VCaP (cell line): ENCODE measurements at regions not wholly inside any gene's neighbourhood (a gene's known extent, or its start where the extent isn't known, plus 50 kb on each side); places are given as distances from the start of the nearest gene placed in this dataset.

Source experiments
- H3K27ac ChIP-seq: fragments of 450-650 bp; 2 replicates; pipeline ENCODE4 v1.5.1; 2017
- TF ChIP-seq, protein P1 (sequence below): fragments of 450-650 bp; conservative IDR thresholded peaks from 2 replicates; pipeline ENCODE4 v1.5.1; 2017; ENCODE audit warnings: mild to moderate bottlenecking, moderate library complexity

DNA sequence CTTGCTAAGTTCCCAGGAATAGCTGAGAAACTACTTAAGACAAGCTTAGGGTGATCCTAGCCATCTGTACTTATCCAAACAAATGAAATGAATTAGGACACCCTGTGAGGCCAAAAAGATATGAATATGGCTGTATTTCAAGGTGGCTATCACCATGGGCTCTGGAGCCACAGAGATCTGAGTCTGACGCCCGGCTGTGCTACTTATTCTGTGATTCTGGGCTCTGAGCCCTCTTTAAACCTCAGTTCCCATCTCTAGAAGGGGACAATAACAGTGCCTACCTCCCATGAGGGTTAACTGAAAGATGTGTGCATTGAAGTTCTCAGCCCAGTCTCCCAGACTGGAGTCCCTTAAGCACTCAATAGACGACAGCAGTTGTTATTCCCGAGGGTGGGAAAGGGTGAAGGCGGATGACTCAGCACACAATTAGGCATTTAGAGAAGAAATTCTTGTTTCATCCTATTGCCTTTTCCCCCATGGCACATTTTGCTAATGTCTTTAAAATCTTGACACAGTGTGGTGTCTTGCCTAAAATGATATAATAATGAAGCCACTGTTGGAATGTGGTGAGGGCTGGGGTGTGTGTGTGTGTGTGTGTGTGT, 132.5 kb downstream of the ADAMTS15 start:
- H3K27ac ChIP-seq = no peak overlapping the region
- TF ChIP-seq, protein P1, sequence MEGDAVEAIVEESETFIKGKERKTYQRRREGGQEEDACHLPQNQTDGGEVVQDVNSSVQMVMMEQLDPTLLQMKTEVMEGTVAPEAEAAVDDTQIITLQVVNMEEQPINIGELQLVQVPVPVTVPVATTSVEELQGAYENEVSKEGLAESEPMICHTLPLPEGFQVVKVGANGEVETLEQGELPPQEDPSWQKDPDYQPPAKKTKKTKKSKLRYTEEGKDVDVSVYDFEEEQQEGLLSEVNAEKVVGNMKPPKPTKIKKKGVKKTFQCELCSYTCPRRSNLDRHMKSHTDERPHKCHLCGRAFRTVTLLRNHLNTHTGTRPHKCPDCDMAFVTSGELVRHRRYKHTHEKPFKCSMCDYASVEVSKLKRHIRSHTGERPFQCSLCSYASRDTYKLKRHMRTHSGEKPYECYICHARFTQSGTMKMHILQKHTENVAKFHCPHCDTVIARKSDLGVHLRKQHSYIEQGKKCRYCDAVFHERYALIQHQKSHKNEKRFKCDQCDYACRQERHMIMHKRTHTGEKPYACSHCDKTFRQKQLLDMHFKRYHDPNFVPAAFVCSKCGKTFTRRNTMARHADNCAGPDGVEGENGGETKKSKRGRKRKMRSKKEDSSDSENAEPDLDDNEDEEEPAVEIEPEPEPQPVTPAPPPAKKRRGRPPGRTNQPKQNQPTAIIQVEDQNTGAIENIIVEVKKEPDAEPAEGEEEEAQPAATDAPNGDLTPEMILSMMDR = no peak

DNA sequence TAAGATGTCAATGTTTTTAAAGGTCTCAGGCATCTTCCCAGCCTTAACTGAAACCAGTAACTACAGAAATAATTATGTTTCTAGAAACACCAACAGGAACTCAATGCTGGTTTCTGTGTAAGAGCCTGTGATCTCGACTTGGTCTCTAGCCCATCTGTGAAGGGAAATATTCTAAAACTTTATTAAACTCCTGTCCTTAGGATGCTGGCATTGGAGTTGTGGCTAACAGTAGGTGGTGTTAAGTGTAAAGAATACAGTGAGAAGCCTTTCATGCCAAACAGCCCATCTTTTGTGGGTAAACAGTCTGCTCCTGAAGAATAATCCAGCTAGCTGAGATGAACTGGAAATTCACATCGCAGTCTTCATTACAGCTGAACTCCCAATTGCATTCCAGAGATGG, 133.2 kb downstream of the ADAMTS15 start:
- TF ChIP-seq, protein P1 = no peak
- H3K27ac ChIP-seq = no peak overlapping the region

DNA sequence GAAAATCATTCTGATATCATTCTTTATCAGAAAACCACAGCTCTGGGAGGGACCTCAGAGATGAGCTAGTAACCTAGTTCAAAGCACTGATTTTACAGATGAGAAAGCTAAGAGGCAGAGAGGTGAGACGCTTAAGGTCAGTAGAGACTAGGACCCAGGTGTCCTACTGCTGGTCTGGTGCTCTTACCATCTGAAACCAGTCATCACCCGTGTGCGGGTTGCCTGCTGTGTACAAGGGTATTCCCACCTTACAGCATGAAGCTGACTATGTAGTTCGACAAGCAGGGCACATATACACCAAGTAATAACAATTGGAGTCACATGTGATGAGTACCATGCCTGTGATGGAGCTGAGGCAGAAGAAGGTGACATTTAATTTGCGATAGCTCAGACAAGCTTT, 133.7 kb downstream of the ADAMTS15 start:
- H3K27ac ChIP-seq = no peak overlapping the region

DNA sequence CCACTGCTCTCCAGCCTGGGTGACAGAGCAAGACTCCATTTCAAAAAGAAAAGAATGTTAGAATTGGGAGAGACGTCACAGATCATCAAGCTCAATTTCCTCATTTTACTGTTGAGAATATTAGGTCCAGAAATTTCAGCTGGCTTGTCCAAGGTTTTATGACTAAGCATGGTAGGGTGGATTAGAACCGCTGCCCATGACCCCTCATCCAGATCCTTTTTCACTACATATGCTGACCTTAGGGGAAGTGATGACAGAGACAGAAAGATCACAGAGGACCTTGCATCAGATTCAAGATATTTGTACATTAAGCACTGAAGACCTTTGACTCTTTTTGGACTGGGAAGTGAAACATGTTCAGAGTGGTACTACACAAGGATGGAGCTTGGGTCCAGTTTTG, 134.5 kb downstream of the ADAMTS15 start:
- no peak overlapping the region for H3K27ac ChIP-seq
- TF ChIP-seq, protein P1 = no peak

More for the DNA sequence above, 133.7 kb downstream of the ADAMTS15 start:
- TF ChIP-seq, protein P1 = no peak

DNA sequence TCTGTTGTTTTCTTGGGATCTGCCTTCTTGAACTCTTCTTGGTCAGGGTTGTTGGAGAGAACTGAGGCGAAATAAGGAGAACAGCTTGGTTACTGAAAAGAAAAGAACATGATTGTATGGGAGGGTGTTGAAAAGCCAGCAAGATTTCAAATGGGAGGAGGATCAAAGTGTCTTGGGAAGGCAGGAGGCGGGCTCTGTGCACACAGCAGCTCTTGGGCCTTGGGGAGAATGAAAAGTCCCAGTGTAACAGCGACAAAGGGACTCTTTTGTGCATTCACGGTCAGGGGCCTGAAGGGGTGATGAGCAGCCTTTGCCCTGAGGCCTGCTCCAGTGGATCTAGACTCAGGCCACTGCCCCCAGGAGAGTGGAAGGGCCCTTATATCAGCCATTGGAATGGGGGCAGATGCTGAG, 135.4 kb downstream of the ADAMTS15 start:
- no peak overlapping the region for H3K27ac ChIP-seq
- TF ChIP-seq, protein P1 = no peak

DNA sequence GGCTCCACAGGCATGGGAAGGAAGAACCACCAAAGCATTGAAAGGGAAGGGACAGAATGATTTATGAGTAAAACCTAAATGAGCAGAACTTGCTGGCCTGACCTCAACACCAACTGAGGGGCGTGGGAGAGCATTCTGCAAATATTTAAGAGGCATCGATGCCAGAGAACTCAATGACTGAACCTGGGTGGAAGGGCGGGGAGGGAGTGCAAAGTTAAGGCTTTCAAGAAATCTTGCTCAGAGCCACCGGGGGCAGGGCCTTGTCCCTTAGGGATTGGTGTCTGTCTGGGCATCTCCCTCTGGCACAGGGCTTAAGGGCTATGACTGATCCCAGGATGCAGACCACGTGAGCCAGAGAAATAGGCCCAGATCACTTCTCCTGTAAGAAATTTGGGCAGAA, 137.1 kb downstream of the ADAMTS15 start:
- no peak overlapping the region for H3K27ac ChIP-seq
- TF ChIP-seq, protein P1 = no peak

DNA sequence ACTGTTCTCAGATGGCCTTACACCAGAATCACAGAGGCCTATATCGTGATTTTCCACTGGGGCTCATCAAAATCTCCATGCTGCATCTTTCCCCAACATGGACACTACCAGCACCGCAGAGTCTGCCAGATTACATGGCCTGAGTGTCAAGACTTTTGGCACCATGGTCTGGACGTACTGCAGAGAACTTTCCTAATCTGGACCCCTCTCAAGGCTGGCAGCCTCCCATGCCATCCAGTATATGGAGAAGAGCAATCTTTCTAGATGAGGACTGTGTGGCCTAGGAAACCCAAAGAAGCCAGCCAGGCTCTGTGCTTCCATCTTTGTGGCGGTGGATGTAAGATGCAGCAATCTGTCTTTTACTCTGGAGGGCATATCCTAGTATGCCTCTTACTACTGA, 139.2 kb downstream of the ADAMTS15 start:
- no peak overlapping the region for H3K27ac ChIP-seq
- TF ChIP-seq, protein P1 = no peak
